AG08396 (cell line): ENCODE measurements at regions not wholly inside any gene's neighbourhood (a gene's known extent, or its start where the extent isn't known, plus 50 kb on each side); places are given as distances from the start of the nearest gene placed in this dataset.

ENCODE experiments used
- DNase-seq: peaks from one replicate; pipeline ENCODE4 v3.0.0; 2012; ENCODE audit warnings: low spot score, mixed read lengths

GRCh38 chr13:27370305-27370872 is 54.0 kb upstream of the GTF3A start:
- DNase-seq: no peak

GRCh38 chr13:27371932-27372331 is 52.5 kb upstream of the GTF3A start:
- no peak for DNase-seq

- DNase-seq: no peak
Observed at GRCh38 chr13:27372896-27373295, 51.5 kb upstream of the GTF3A start.

GRCh38 chr13:27374126-27374613 is 50.2 kb upstream of the GTF3A start:
- no peak for DNase-seq
